ENCODE measurements at regions not wholly inside any gene's neighbourhood (a gene's known extent, or its start where the extent isn't known, plus 50 kb on each side); places are given as distances from the start of the nearest gene placed in this dataset.

DNA sequence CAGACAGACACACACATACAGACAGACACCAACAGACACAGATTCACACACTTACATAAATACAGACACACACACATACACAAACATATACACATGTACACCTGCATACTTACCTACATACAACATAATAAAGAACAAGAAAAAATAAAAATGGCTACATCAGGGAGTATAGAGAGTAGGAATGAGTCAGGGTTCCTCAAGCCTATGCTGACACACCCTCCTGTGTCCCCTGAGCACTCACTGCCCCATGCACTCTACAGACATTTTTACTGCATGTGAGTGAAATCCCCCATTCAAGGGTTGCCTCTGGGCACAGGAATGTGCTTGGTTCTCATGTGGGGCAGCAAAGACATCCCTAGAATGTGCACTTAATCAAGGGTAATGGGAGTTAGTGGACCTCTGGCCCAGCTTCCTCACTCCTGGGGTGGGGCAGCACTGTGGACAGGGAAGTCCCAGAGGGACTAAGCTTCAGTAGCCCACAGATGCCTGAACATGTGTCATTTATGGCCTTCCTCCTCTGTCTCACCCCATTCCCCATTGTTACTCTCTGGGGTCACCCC is 185.9 kb upstream of the FOXA2 start:
- intact Hi-C loops (cut with DNase I, micrococcal nuclease), result no loop called here
- ATAC-seq (no peak), DNase-seq (no peak)

GRCh38 chr20:22771706-22772105 is 187.3 kb upstream of the FOXA2 start:
- ATAC-seq (no peak), DNase-seq (no peak)
- intact Hi-C loops (cut with DNase I, micrococcal nuclease), result no loop called here

GRCh38 chr20:22773344-22773743 is 189.0 kb upstream of the FOXA2 start:
- DNase-seq (no peak), ATAC-seq (peak; percentile 57)
- intact Hi-C loops (cut with DNase I, micrococcal nuclease), result no loop called here

GRCh38 chr20:22775256-22775655 is 190.9 kb upstream of the FOXA2 start:
- intact Hi-C loops (cut with DNase I, micrococcal nuclease), result no loop called here
- ATAC-seq, result no peak
- no peak for DNase-seq

DNA sequence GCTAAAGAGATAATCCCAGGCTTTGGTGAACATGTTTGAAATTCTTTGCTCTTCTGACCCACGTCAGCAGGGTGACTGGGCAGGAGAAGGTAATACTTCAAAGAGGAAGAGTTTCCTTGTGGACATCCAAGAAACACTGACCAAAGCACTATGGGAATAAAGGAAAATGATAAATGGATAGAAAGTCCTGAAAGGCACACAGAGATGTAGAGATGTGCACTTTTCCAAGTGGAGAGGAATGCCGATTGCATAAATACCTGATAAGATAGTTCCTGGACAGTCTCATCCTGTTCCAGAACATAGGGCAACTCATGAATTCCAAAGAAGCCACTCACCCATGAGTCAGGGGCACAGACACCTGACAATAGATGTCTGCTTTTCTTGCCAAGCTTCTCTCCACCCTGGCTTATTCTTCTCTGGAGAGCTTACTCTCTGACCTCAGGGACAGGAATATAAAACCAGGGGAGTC is 191.3 kb upstream of the FOXA2 start:
- intact Hi-C loops (cut with DNase I, micrococcal nuclease), result no loop called here
- DNase-seq (no peak), ATAC-seq (no peak)

GRCh38 chr20:22776369-22776768 is 192.0 kb upstream of the FOXA2 start:
- ATAC-seq (no peak), DNase-seq (no peak)
- intact Hi-C loops (cut with DNase I, micrococcal nuclease), result no loop called here

DNA sequence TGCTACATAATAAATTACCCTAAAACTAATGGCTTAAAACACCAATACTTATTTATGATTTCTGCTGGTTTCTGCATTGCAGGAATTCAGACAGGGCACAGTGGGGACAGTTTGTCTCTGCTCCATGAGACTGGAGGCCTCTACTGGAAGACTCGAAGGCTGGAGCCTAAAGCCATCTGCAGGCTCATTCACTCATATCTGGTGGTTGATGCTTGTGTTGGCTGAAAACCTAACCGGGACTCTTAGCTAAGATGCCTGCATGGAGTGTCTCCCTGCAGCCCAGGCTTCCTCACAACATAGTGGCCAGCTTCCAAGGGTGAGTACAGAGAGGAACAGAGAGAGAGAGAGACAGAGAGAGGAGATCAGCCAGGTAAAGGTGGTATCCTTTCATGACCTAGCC is 195.5 kb upstream of the FOXA2 start:
- intact Hi-C loops (cut with DNase I, micrococcal nuclease), result no loop called here
- no peak for DNase-seq
- ATAC-seq, result no peak

DNA sequence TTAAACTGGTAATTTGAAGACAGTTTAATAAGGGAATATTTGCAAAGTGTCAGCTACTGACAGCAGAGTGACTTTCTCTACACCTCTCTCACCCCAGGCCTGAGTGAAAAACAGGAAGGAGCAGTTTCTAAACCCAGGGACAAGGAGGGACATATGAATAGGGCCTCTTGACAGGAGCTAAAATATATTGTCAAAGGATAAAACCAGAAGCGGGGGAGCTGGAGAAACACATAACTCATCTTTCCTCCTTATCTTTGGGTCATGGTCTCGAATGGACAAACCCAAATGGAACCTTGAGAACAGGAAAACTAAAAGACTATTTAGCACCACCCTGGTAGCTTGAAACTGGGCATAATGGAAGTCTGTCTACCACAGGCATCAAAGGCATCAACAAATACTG is 197.5 kb upstream of the FOXA2 start:
- ATAC-seq, result no peak
- intact Hi-C loops (cut with DNase I, micrococcal nuclease), result no loop called here
- no peak for DNase-seq

DNA sequence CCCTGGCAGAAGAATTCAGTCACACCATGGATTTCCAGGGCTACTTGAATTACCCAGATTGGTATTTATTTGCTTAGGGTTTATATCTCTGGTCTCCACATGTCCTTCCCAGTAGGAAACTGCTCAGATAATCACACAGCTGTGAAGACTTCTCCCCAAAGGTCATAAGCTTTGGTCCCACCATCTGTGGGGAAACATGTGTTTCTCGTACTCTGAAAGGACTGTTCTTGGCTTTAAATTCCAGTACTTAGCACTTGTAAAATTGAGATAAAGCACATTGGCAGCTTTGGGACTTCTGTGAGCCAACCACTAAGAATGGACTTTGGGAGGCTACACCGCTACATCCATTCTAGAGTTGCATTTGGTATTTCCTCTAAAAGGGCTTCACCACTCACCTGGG is 205.3 kb upstream of the FOXA2 start:
- ATAC-seq (no peak), DNase-seq (no peak)
- intact Hi-C loops (cut with DNase I, micrococcal nuclease), result no loop called here

DNA sequence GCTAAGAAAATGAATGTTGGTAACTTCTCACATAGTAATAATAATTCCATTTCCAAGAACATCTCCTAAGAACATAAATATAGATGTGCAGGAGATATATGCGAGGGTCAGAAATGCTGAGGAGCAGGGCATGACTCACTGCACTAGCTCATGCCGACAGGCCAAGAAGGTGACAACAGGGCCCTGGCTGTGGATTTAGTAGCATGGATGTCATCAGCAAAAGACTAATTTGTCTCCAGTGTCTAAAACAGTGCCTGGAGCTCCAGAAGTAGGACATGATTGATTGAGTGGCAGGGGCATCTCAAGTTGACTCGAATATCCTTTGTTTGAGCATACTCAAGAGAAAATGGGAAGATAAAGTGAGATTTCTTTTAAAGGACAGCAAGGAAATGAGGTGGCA is 207.0 kb upstream of the FOXA2 start:
- intact Hi-C loops (cut with DNase I, micrococcal nuclease), result no loop called here
- no peak for DNase-seq

GRCh38 chr20:22791877-22792525 is 207.6 kb upstream of the FOXA2 start:
- ATAC-seq, result no peak
- intact Hi-C loops (cut with DNase I, micrococcal nuclease), result no loop called here
- no peak for DNase-seq

More for the DNA sequence above, 207.0 kb upstream of the FOXA2 start:
- ATAC-seq, result no peak

DNA sequence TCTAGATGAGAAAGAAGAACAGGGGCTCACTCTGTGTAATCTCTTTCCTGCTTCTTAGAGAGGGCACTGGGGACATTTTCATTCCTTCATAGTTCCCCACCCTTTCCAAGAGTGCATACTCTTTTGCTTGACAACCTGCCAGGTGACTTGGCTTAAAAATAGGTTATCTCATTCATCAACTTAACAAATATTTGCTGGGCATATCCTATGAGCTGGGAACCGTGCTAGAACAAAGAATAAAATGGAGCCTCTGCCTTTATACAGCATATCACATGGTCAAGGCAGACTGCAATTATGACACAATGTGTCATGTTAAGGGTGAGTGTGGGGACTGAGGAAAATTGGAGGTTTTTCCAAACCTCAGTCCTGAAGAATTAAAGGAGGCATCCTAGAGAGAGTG is 209.8 kb upstream of the FOXA2 start:
- no peak for ATAC-seq
- intact Hi-C loops (cut with DNase I, micrococcal nuclease), result no loop called here
- DNase-seq, result no peak

- intact Hi-C loops (cut with DNase I, micrococcal nuclease), result no loop called here
- DNase-seq, result no peak
- no peak for ATAC-seq
These were observed 211.1 kb upstream of the FOXA2 start for GRCh38 chr20:22795433-22795832.

GRCh38 chr20:22795871-22796270 is 211.5 kb upstream of the FOXA2 start:
- ATAC-seq (no peak), DNase-seq (peak in 1 of 2 donors; percentile 12)
- intact Hi-C loops (cut with DNase I, micrococcal nuclease), result no loop called here

- DNase-seq, result no peak
- no peak for ATAC-seq
- intact Hi-C loops (cut with DNase I, micrococcal nuclease), result no loop called here
These were observed 212.2 kb upstream of the FOXA2 start for GRCh38 chr20:22796469-22797077.

- DNase-seq (no peak), ATAC-seq (no peak)
- intact Hi-C loops (cut with DNase I, micrococcal nuclease), result no loop called here
These were observed 212.7 kb upstream of the FOXA2 start for GRCh38 chr20:22797103-22797502.

- ATAC-seq (no peak), DNase-seq (no peak)
- intact Hi-C loops (cut with DNase I, micrococcal nuclease), result no loop called here
These were observed 215.3 kb upstream of the FOXA2 start for GRCh38 chr20:22799687-22800086.

DNA sequence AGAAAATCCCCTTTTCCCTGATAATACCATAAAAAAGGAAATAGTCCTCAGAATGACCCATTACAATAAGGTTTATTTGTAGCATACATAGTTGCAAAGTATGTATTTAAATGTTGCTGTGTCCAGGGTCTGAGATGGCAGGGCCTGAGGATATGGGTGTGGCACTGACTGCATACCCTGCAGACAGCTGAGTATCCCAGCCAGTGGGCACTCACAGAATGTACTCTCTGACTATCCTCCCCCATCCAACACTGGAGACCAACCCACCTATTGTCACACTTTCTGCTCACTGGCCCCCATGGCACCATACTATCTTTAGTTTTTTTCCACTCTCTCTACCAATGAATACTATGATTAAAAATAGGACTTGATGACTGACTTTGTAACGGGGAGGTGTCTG is 215.8 kb upstream of the FOXA2 start:
- DNase-seq (no peak), ATAC-seq (no peak)
- intact Hi-C loops (cut with DNase I, micrococcal nuclease), result no loop called here

DNA sequence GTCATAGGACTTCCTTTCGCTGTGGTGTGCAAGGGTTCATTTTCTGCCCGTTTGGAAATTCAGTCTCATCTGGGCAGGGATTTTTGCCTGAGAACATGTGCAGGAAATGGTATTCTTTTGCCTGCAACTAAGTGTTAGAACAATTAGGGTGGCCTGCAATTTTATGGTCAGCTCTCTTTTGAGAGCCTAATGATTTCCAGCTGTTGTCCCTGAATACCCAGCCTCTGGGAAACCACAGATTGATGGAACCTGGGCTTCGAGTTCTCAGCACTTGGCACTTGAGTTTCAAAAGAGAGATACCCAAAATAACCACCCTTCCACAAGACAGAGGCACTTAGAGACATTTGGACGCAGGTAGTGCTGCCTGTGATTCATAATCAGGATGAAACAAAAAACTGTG is 217.2 kb upstream of the FOXA2 start:
- intact Hi-C loops (cut with DNase I, micrococcal nuclease), result no loop called here
- no peak for ATAC-seq
- DNase-seq, result no peak

DNA sequence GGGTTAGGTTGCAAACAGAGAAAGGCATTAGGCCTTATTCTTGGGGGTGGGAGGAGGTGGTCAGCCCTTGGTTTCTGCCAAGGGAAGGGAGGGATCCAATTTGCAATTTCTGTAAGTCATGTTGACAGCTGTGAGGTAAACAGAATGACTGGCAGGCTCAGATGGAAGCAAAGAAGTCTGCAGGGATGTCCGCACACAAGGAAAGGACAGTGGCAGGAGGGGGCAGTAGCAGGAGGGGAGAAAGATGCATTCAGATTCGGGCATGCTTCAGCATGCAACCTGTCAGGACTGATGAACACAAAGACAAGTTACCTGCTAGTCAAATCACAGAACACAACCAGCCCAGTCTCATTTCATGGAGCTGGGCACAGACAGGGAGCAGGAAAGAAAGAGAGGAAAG is 217.9 kb upstream of the FOXA2 start:
- ATAC-seq (no peak), DNase-seq (no peak)
- intact Hi-C loops (cut with DNase I, micrococcal nuclease), result no loop called here

- intact Hi-C loops (cut with DNase I, micrococcal nuclease), result no loop called here
- ATAC-seq (no peak), DNase-seq (no peak)
These were observed 220.8 kb upstream of the FOXA2 start for GRCh38 chr20:22805219-22805618.
